Stimulated activated naive B cell treated with anti-CD40 and anti-IgM and Interleukin-4, amounts not matched to agents 10 μg/mL and 1 μg/mL and 100 μg/mL, for 72 hours (primary cell): ENCODE measurements at regions not wholly inside any gene's neighbourhood (a gene's known extent, or its start where the extent isn't known, plus 50 kb on each side); places are given as distances from the start of the nearest gene placed in this dataset.

Experiments
- ATAC-seq, 2 donors: fragments of 150-1000 bp; cut with Tn5 transposase; replicated peaks; 2 replicates each; pipeline ENCODE4 v1.10.0; 2021; ENCODE audit warnings: moderate library complexity in 1 of 2
- DNase-seq: peaks from one replicate; pipeline ENCODE4 v3.0.0; 2021
- H3K27ac Mint-ChIP-seq: one replicate; pipeline ENCODE4 v1.8.0; 2022; ENCODE audit warnings: mild to moderate bottlenecking, mixed read lengths
- H3K27me3 Mint-ChIP-seq, 2 donors: one replicate each; pipeline ENCODE4 v1.8.0; 2022; ENCODE audit warnings: mixed read lengths in 2 of 2
- H3K36me3 Mint-ChIP-seq, 2 donors: one replicate each; pipeline ENCODE4 v1.8.0; 2022; ENCODE audit warnings: mixed read lengths in 2 of 2, mild to moderate bottlenecking in 1 of 2
- H3K4me1 Mint-ChIP-seq, 2 donors: one replicate each; pipeline ENCODE4 v1.8.0; 2022; ENCODE audit warnings: mixed read lengths in 2 of 2, mild to moderate bottlenecking in 1 of 2
- H3K4me3 Mint-ChIP-seq, 2 donors: one replicate each; pipeline ENCODE4 v1.8.0; 2022; ENCODE audit warnings: mild to moderate bottlenecking in 2 of 2, mixed read lengths in 2 of 2, moderate library complexity in 1 of 2
- H3K9me3 Mint-ChIP-seq, 2 donors: one replicate each; pipeline ENCODE4 v1.8.0; 2022; ENCODE audit warnings: mixed read lengths in 2 of 2, mild to moderate bottlenecking in 1 of 2

DNA sequence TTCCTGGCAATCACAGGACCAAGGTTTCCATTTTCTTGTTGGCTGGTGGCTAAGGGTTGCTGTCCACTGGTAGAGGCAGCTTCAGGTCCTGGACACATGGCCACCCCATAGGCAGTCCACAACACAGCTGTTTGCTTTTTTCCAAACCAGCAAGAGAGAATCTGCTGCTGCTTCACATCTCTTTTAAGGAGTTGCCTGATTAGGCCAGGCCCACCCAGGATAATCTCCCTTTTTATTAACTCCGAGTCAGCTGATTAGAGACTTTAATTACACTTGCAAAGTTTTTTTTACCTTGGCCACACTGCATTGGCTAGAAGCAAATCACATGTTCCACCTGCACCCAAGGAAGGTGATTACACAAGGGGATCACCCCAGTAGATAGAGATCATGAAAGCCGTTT is 106.6 kb upstream of the IRX6 start:
- ATAC-seq (no peak), DNase-seq (no peak)
- Mint-ChIP-seq H3K4me3 (no peak overlapping the region), H3K36me3 (no peaks in the 10 kb centered on the region), H3K27ac (no peak overlapping the region), H3K4me1 (no peaks in the 10 kb centered on the region), H3K9me3 (peaks cover 0 to 6% of the 10 kb centered on the region in 2 donors), H3K27me3 (peaks cover 4 to 16% of the 10 kb centered on the region in 2 donors)

DNA sequence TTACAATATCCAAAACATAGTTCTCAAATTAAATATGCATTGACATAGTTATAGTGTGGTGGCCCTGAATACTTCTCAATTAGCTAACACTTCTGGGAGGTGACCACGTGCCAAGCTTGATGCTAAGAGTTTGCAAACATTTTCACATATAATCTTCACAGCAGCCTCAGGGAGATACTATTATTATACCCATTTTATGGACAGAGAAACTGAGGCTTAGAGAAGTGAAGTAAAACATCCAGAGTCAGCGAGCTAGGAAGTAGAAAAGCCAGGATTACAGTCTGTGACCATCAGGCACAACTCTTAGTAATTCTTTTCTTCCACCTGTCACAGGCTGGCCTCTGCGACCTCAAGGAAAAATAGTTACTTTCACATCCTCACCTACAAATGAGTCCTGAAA is 102.2 kb upstream of the IRX6 start:
- H3K4me3 Mint-ChIP-seq, result no peak overlapping the region
- no peak for ATAC-seq
- no peaks in the 10 kb centered on the region for H3K4me1 Mint-ChIP-seq
- peaks cover 6% of the 10 kb centered on the region in 2 donors for H3K9me3 Mint-ChIP-seq
- H3K27ac Mint-ChIP-seq, result no peak overlapping the region
- H3K36me3 Mint-ChIP-seq, result no peaks in the 10 kb centered on the region
- DNase-seq, result no peak
- H3K27me3 Mint-ChIP-seq, result peaks cover 4 to 10% of the 10 kb centered on the region in 2 donors

DNA sequence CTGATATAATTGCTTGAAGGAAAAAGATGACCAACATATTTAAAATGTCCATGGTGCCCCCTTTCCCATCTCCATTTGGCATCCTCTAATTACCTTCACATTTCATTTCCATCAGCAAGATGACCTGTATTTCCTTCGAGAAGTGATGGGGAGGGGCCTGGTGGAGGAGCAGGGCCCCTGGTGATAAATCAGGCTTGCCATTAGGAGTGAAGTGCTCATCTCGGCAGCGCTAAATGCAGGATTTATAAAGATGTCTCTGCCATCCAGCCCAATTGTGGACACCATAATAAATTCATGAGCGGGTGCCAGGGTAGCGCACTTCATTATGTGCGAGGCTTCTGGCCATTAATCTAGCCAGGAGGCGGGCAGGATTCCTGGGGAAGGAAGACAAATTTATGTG is 101.5 kb upstream of the IRX6 start:
- Mint-ChIP-seq H3K36me3 (no peaks in the 10 kb centered on the region), H3K4me3 (no peak overlapping the region), H3K9me3 (peaks cover 6% of the 10 kb centered on the region in 2 donors), H3K27ac (no peak overlapping the region), H3K27me3 (peaks cover 4 to 10% of the 10 kb centered on the region in 2 donors), H3K4me1 (no peaks in the 10 kb centered on the region)
- ATAC-seq (no peak), DNase-seq (no peak)

DNA sequence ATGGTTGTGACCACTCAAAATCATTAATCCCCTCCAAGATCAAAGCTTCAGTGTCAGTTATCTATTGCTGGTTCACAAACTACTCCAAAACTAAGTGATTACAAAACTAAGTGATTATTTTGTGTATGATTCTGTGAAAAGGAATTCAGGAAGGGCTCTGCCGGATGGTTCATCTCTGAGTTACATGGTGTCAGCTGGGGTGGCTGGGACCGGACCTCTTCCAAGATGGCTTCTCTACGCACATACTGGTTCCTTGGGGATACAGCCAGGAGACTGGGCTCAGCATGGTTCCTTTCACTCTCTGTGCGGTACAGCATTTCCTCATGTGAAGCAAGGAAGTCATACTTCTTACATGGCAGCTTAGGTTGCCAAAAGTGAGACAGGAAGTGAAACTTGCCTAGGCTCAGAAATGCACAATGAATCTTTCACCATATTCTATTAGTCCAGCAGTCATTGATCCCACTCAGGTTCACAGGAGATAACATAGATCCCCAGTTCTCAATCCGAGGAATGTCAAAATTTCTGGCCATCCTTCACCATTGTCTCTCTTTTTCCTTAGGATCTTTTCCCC is 97.9 kb upstream of the IRX6 start:
- no peak overlapping the region for H3K27ac Mint-ChIP-seq
- no peaks in the 10 kb centered on the region for H3K36me3 Mint-ChIP-seq
- ATAC-seq, result peak; percentile 36 to 50
- DNase-seq, result no peak
- peaks cover 0 to under 1% of the 10 kb centered on the region in 2 donors for H3K27me3 Mint-ChIP-seq
- peaks cover 6% of the 10 kb centered on the region in 2 donors for H3K9me3 Mint-ChIP-seq
- H3K4me3 Mint-ChIP-seq, result no peak overlapping the region
- no peaks in the 10 kb centered on the region for H3K4me1 Mint-ChIP-seq

DNA sequence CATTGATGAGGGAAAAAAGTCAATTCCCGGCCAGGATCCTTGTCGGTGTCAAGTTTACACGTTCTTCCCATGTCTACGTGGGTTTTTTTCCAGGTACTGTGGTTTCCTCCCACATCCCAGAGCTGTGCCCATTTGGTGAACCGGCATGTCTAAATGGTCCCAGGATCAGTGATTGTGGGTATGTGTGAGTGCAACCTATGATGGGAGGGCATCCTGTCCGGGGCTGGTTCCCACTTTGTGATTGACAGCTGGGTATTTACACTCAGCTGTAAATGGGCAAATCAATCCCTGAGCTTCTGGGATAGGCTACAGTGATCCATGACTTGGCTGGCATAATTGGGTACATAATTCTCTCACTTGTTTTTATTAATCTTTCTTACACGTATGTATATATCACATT is 91.2 kb upstream of the IRX6 start:
- no peaks in the 10 kb centered on the region for H3K9me3 Mint-ChIP-seq

GRCh38 chr16:55233464-55233863 is 90.5 kb upstream of the IRX6 start:
- H3K36me3 Mint-ChIP-seq, result no peaks in the 10 kb centered on the region
- H3K27ac Mint-ChIP-seq, result no peak overlapping the region
- H3K27me3 Mint-ChIP-seq, result peaks cover 8 to 15% of the 10 kb centered on the region in 2 donors
- ATAC-seq (no peak), DNase-seq (no peak)
- no peaks in the 10 kb centered on the region for H3K4me1 Mint-ChIP-seq
- H3K9me3 Mint-ChIP-seq, result no peaks in the 10 kb centered on the region
- no peak overlapping the region for H3K4me3 Mint-ChIP-seq

More for the DNA sequence above, 91.2 kb upstream of the IRX6 start:
- H3K27ac Mint-ChIP-seq, result no peak overlapping the region
- ATAC-seq, result no peak
- no peak for DNase-seq
- H3K4me1 Mint-ChIP-seq, result no peaks in the 10 kb centered on the region
- H3K27me3 Mint-ChIP-seq, result peaks cover 8 to 15% of the 10 kb centered on the region in 2 donors
- no peaks in the 10 kb centered on the region for H3K36me3 Mint-ChIP-seq
- no peak overlapping the region for H3K4me3 Mint-ChIP-seq

GRCh38 chr16:55236655-55237054 is 87.3 kb upstream of the IRX6 start:
- Mint-ChIP-seq H3K4me3 (no peak overlapping the region), H3K27ac (no peak overlapping the region), H3K9me3 (no peaks in the 10 kb centered on the region), H3K27me3 (peaks cover 12 to 16% of the 10 kb centered on the region in 2 donors), H3K36me3 (no peaks in the 10 kb centered on the region), H3K4me1 (no peaks in the 10 kb centered on the region)
- no peak for DNase-seq
- no peak for ATAC-seq

- H3K4me3 Mint-ChIP-seq, result no peak overlapping the region
- ATAC-seq (no peak), DNase-seq (no peak)
- H3K4me1 Mint-ChIP-seq, result no peaks in the 10 kb centered on the region
- peaks cover 0 to 2% of the 10 kb centered on the region in 2 donors for H3K9me3 Mint-ChIP-seq
- H3K27ac Mint-ChIP-seq, result no peak overlapping the region
- peaks cover 16% of the 10 kb centered on the region in 2 donors for H3K27me3 Mint-ChIP-seq
- no peaks in the 10 kb centered on the region for H3K36me3 Mint-ChIP-seq
Measured at GRCh38 chr16:55239723-55240122, 84.3 kb upstream of the IRX6 start.

DNA sequence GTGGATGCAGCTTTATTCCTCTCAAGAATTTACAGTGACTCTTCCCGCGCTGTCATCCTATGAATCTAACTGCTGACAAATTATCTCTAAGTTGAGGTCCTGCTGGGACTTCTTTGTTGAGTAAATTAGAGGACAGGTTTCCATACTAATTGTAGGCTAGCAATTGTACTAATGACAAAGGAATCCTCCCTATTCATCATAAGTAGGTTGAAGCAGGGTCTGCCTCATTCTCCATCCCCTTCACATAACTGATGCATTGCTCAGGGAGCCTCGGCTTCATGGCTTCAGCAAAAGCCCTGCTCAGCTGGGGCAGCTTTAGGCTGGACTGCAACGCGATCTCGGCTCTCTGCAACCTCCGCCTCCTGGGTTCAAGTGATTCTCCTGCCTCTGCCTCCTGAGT is 83.1 kb upstream of the IRX6 start:
- Mint-ChIP-seq H3K27ac (no peak overlapping the region), H3K9me3 (peaks cover 0 to 2% of the 10 kb centered on the region in 2 donors), H3K4me1 (no peaks in the 10 kb centered on the region), H3K4me3 (no peak overlapping the region), H3K27me3 (peaks cover 14 to 16% of the 10 kb centered on the region in 2 donors), H3K36me3 (no peaks in the 10 kb centered on the region)
- DNase-seq (no peak), ATAC-seq (no peak)

DNA sequence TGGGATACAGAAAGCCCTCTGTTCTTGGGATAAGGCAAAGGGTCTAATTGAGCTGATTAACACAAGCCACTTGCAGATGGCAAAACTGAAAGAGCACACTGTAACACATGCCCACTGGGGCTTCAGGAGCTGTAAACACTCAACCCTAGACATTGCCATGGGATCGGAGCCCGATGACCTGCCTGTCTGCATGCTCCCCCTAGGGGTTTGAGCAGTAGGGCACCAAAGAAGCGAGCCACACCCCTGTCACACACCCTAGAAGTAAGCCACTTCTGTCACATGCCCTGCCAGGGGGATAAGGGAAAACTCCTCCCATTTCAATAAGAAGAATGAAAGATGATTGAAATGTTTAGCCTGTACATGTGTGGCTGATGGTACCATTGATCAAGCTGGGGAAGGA is 81.3 kb upstream of the IRX6 start:
- H3K4me3 Mint-ChIP-seq, result no peak overlapping the region
- no peak overlapping the region for H3K27ac Mint-ChIP-seq

GRCh38 chr16:55248058-55248457 is 75.9 kb upstream of the IRX6 start:
- no peak for ATAC-seq
- DNase-seq, result no peak
- Mint-ChIP-seq H3K36me3 (no peaks in the 10 kb centered on the region), H3K4me1 (no peaks in the 10 kb centered on the region), H3K27ac (no peak overlapping the region), H3K4me3 (no peak overlapping the region), H3K27me3 (peaks cover 5 to 17% of the 10 kb centered on the region in 2 donors), H3K9me3 (peaks cover 2 to 3% of the 10 kb centered on the region in 2 donors)

More for the DNA sequence above, 81.3 kb upstream of the IRX6 start:
- Mint-ChIP-seq H3K36me3 (no peaks in the 10 kb centered on the region), H3K9me3 (peaks cover 0 to 2% of the 10 kb centered on the region in 2 donors), H3K4me1 (no peaks in the 10 kb centered on the region), H3K27me3 (peaks cover 7 to 12% of the 10 kb centered on the region in 2 donors)
- ATAC-seq (no peak), DNase-seq (no peak)

GRCh38 chr16:55248494-55248893 is 75.5 kb upstream of the IRX6 start:
- Mint-ChIP-seq H3K27ac (no peak overlapping the region), H3K9me3 (peaks cover 3 to 5% of the 10 kb centered on the region in 2 donors), H3K4me1 (no peaks in the 10 kb centered on the region), H3K36me3 (no peaks in the 10 kb centered on the region), H3K27me3 (peaks cover 4 to 17% of the 10 kb centered on the region in 2 donors), H3K4me3 (no peak overlapping the region)
- ATAC-seq (no peak), DNase-seq (no peak)

DNA sequence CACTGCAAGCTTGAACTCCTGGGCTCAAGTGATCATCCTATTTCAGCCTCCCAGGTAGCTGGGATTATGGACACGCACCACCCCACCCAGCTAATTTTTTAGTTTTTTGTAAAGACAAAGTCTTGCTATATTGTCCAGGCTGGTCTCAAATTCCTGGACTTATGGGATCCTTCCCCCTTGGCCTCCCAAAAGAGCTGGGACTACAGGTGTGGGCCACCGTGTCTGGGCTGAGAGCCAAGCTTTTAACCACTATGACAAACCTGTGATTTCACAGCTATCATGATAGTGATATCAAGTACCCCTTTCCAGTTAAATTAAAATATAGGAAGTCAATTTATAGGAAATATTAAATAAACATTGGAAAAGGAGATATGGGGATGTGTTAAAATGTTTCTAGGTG is 74.6 kb upstream of the IRX6 start:
- H3K4me1 Mint-ChIP-seq, result no peaks in the 10 kb centered on the region
- peaks cover 5 to 8% of the 10 kb centered on the region in 2 donors for H3K9me3 Mint-ChIP-seq
- no peak overlapping the region for H3K27ac Mint-ChIP-seq
- DNase-seq, result no peak
- H3K4me3 Mint-ChIP-seq, result no peak overlapping the region
- H3K27me3 Mint-ChIP-seq, result peaks cover 4 to 17% of the 10 kb centered on the region in 2 donors
- no peak for ATAC-seq
- H3K36me3 Mint-ChIP-seq, result no peaks in the 10 kb centered on the region

GRCh38 chr16:55249936-55250335 is 74.1 kb upstream of the IRX6 start:
- Mint-ChIP-seq H3K4me3 (no peak overlapping the region), H3K9me3 (peaks cover 5 to 8% of the 10 kb centered on the region in 2 donors)

DNA sequence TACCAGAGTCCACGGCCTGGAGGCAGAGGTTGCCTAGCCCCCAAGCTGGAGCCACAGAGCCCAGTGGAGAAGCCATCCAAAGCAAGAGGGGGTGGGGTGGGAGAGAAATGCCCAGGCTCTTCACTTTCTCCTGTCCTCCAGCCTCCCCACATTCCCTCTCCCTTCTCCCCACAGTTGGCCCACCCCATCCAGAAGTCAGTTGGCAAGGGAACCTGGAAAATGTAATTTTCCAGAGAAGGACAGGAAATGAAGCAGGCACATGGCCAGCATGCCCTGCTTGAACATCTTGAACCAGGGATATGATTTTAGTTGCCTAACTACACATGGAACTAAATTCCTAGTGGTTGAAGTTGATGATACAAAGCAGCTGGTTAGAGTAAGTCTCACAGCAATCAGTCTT is 73.3 kb upstream of the IRX6 start:
- peaks cover 5 to 8% of the 10 kb centered on the region in 2 donors for H3K9me3 Mint-ChIP-seq
- peaks cover 4 to 18% of the 10 kb centered on the region in 2 donors for H3K27me3 Mint-ChIP-seq
- H3K36me3 Mint-ChIP-seq, result no peaks in the 10 kb centered on the region
- DNase-seq (no peak), ATAC-seq (no peak)
- no peak overlapping the region for H3K27ac Mint-ChIP-seq
- H3K4me1 Mint-ChIP-seq, result no peaks in the 10 kb centered on the region
- no peak overlapping the region for H3K4me3 Mint-ChIP-seq

More at GRCh38 chr16:55249936-55250335, 74.1 kb upstream of the IRX6 start:
- no peak for DNase-seq
- H3K36me3 Mint-ChIP-seq, result no peaks in the 10 kb centered on the region
- H3K27me3 Mint-ChIP-seq, result peaks cover 4 to 17% of the 10 kb centered on the region in 2 donors
- no peak for ATAC-seq
- no peak overlapping the region for H3K27ac Mint-ChIP-seq
- H3K4me1 Mint-ChIP-seq, result no peaks in the 10 kb centered on the region
